HCEC 1CT (cell line): ENCODE measurements at regions not wholly inside any gene's neighbourhood (a gene's known extent, or its start where the extent isn't known, plus 50 kb on each side); places are given as distances from the start of the nearest gene placed in this dataset.

Experiments
- DNase-seq: peaks from one replicate; pipeline ENCODE4 v3.0.0-alpha.2; 2017

DNA sequence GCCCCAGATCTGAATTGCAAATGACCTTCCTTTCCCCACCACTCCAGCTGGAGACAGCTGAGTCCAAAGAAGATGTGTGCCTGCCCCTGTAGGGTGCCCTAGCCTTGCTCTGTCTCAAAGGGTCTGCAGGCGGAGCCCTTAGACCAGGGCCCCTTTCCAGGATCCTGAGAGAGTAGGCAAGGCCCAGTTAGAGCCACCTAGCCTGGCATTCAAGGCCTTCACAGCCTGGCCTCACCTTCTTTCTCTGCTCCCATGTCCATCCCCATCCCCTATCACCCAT, 66.6 kb upstream of the LHX1 start:
- no peak for DNase-seq

DNA sequence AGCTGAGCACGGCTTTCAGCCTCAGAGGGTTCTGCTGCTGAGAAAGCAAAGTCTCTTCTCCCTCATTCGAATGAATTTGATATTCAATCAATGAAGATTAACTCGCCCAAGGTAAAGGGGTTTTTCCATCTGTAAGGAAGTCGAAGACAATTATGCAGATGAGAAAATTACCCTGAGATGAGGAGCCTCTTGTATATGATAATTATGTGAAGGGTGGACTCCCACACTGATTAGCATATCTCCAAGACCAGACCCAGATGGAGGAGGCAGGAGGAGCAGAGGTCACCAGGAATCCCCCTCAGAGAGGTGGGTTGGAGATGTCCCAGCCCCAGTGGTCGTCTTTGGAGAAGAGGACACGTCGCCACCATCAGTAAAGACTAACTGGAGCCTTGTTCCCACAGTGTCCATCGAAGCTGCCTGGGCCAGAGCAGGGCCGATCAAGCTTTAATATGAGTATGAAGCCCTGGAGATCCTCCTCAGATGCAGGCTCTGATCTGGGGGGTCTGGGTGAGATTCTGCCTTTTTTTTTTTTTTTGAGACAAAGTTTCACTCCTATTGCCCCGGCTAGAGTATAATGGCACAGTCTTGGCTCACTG, 61.5 kb upstream of the LHX1 start:
- DNase-seq = no peak

DNA sequence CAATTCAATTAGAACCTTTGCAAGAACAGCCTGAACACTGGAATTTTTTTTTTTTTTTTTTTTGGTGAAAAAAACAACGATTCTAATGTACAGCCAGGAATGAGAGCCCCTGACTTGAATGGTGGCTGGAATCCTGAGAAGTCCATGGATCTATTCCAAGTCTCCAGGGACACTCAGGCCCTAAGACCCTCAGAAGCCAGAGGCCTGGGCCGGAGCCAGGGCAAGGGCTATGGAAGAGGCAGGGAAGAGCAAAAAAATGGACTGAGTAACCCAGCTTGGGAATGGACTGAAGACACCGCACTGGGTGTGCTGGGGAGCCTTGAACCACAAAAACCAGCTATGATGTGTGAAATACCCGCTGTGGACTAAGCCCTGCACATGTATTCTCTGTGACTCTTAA, 60.3 kb upstream of the LHX1 start:
- no peak for DNase-seq

DNA sequence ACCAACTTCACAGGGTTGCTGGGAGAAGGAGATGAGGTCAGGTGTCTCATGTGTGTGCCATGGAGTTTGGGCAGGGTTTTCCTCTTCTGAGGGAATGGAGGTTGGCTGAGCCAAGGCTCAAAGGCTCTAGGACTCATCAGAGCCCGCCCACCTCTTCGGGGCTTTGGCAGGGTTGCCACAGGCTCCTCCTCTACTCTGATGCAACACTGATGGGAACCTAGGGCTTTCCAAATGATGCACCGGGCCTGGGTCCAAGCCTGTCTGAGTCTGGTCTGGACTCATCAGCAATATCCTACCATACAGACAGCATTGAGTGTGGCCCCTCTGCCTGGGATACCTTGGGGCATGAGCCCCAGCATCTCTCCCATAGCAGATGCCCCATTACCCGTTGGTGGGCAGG, 59.5 kb upstream of the LHX1 start:
- DNase-seq = no peak

DNA sequence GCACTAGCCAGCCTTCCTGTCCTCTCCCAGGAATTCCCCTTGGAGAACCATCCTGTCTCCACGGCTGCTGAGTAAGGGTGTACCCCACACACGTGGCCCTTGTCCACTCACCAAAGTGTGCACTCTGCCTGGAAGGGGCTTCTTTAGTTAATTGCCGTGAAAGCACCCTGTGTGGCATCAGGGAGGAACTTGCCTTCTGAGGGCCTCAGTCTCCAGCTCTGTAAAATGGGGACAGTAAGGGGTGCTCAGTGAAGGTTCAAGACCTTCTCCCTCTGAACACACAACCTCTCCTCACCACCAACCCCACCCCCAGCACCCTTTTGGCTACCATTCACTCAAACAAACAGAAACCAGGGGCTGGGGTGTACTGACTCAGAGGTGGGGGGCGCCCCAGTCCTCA, 59.1 kb upstream of the LHX1 start:
- DNase-seq = no peak

DNA sequence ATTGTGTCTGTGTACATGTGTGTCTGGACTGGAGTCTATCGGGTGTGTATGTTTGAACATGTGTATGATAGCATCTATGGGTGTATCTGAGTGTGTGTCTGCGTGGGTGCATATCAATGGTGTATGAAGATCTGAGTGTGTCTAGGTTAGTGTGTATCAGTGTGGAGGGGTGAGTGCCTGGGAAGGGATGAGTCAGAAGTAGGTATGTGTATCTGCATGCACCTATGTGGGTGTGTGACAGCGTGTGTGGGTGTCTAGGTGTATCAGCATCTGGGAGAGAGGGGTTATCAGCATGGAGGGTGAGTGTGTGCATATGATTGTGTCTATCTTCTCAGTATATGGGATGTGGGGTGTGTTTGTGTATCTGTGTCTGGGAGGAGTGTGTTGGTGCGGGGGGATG, 58.2 kb upstream of the LHX1 start:
- no peak for DNase-seq

DNA sequence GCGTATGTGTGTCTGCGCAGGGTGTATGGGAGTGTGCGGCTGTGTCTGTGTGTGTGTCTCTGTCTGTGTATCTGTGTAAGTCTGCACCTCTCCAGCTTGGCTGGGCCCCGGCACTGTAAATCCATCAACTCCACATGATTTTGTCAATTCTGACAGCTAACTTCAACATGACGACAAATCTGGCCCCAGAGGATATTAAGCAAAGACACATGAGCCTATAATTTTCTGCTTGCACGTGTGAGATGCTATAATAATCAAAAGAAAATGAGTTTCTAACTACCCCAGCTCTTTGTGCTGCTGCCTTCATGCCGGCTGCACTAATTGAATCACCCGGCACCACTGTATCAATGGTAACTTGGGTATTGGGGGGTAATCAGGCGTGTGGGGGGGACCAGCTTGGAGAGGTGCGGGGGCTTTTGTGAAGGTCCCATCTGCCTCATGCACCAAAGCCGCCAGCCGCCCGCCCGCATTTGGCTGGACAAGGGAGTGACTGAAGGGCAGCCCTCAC, 57.6 kb upstream of the LHX1 start:
- DNase-seq = no peak

DNA sequence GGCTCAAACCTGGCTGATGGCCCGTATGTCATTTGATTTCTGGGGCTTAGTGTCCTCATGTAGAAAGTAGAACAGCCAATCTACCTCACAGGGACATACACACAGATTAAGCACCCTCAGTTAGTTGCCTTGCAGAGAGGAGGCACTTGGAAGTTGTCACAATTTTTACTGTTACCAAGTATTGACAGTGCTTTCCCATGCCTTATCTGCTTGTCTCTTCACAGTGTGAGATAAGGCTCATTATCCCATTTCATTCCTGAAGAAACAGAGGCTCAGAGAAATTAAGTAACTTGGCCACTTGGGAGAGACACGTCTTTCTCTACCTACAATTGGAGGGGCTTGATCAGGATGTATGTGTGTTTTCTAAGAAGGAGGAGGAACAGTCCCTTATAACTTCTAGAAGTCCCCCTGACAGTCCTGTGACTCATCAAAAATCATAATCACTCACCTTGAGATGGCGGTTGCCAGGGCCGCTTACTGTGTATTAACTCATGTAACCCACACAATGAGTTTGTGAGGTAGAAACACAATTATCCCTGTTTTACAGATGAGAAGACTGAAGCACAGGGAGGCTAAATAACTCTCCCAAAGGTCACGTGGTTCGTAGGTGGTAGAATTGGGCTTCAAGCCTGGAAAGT, 56.9 kb upstream of the LHX1 start:
- no peak for DNase-seq

DNA sequence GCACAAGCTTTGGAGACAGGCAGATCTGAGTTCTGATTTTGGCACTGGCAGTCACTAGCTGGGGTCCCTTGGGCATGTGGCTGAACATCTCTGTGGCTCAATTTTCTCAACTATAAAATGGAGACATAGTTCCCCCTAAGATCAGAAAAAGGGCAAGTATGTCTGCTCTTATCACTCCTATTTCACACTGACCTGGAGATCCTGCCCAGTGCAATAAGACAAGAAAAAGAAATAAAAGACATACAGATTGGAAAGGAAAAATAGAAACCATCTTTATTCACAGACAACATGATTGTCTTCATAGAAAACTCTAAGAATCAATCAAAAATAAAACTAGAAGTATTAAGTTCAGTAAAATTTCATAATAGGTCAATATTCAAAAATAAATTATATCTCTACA, 56.0 kb upstream of the LHX1 start:
- DNase-seq = no peak

DNA sequence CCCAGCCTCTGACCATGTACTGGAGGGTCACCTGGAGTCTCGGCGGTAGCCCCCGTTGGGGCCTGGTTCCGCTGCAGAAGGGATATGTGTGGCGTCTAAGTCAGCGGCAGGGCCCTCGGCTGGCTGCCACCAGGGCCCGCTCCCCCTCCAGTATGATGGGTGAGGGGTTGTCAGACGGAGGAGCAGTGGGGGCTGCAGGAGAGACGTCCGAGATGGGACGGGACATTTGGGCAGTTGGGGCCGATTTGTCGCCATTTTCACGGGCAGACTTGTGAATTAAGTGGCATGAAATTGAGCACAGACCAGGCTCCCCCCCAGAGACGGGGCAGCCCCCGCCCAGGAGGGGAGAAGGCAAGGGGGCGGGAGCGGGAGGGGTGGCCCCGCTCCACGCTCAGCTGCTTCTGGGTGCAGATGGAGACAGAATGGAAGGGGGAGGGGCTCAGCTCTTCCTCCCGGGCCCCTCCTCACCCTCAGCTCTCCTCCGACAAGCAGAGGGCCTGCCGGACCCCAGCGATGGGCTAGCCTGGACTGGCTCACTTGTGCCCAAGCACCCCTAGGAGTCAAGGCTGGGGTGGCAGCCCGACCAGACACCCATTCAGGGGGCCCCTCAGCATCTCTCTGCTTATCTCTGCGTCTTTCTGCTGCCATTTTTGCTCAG, 52.7 kb upstream of the LHX1 start:
- DNase-seq = no peak

DNA sequence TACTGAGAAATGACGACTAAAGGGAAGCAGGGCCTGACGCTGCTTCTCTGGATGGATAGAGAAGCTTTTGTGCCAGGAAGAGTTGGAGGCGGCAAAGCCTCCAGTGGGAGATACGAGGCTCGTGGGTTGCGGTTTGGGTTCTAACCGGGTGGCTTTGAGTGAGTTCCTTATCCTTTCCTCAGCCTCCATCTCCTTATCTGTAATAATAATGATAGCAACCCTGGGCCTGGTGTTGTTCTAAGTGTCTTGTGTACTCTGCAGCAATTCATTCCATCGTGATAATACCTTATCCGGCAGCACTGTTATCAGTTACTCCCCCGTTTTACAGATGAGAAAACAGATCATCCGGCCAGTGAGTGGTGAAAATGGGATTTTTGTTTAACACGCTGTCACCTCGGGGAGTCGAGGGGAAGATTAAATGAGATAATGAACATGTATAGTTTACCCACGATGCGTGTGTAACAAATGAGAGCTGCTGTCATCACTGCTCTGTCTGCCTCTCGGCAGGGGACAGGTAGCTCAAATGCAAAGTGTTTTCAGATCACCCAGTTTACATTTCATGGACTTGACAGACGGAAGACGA, 52.0 kb upstream of the LHX1 start:
- DNase-seq = no peak

DNA sequence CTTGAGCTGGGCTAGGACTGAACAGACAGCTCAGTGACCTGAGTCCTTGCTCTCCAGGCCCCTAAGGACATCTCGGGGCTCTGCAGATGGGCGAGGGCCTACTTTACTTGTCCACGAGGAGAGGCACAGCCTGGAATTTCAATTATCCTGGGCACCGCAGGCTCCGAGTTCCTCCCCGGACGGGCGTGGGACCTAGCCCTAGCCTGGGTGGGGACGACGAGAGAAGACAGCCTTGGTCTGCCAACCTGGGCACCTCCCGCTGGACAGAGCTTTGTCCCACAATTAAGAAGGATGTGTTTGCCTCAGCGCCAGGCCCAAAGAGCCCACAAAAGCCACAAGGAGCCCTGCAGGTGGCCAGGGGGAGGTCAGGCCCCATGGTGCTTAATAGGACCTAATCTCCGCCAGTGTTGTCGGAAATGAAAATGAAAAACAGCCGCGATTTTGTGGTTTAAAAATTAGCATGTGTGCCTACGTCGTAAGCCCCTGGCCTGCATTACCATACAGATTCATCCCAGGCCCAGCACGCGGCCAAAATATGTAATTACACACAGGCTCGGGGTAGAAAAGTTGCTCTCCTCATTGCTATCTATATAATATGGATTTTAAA, 51.4 kb upstream of the LHX1 start:
- DNase-seq = no peak
